ENCODE measurements at regions not wholly inside any gene's neighbourhood (a gene's known extent, or its start where the extent isn't known, plus 50 kb on each side); places are given as distances from the start of the nearest gene placed in this dataset.

DNA sequence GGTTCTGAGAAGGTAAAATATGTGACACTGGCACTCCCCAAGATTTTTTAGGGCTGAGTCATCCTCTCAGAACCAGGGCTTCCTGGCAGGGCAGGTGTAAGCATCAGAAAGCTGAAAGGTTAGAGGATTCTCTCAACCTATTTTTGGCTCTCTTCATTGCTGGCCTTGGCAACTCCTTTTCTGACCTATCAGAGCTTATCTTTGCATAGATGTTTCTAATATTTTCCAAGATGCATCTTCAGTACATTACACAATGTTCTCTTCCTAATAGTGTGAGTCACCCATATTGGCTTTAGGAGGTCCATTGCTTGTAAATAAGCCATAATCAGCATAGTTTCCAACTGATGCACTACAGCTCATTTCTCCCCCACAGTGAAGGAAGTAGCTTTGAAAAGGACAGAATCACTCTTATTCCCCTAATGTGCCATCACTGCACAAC lies 2008.4 kb upstream of the PIK3C3 start:
- TF ChIP-seq, protein P1, sequence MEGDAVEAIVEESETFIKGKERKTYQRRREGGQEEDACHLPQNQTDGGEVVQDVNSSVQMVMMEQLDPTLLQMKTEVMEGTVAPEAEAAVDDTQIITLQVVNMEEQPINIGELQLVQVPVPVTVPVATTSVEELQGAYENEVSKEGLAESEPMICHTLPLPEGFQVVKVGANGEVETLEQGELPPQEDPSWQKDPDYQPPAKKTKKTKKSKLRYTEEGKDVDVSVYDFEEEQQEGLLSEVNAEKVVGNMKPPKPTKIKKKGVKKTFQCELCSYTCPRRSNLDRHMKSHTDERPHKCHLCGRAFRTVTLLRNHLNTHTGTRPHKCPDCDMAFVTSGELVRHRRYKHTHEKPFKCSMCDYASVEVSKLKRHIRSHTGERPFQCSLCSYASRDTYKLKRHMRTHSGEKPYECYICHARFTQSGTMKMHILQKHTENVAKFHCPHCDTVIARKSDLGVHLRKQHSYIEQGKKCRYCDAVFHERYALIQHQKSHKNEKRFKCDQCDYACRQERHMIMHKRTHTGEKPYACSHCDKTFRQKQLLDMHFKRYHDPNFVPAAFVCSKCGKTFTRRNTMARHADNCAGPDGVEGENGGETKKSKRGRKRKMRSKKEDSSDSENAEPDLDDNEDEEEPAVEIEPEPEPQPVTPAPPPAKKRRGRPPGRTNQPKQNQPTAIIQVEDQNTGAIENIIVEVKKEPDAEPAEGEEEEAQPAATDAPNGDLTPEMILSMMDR (conservative IDR thresholded peaks at IDR 0.05 in 1 of 2, IDR thresholded peaks at IDR 0.05 in 1 of 2; ENCODE audit: extremely low read depth in 1 of 2, insufficient read depth in 1 of 2, low read depth in 1 of 2, low read length in 2 of 2), result no peak
- TF ChIP-seq EZH2 (IDR thresholded peaks at IDR 0.05; ENCODE audit: borderline replicate concordance, low read length), result no peak
